GM04504 (cell line): ENCODE measurements at regions not wholly inside any gene's neighbourhood (a gene's known extent, or its start where the extent isn't known, plus 50 kb on each side); places are given as distances from the start of the nearest gene placed in this dataset.

ENCODE experiments used
- DNase-seq: peaks from one replicate; pipeline ENCODE4 v3.0.0-alpha.2; 2012; ENCODE audit warnings: low read depth

DNA sequence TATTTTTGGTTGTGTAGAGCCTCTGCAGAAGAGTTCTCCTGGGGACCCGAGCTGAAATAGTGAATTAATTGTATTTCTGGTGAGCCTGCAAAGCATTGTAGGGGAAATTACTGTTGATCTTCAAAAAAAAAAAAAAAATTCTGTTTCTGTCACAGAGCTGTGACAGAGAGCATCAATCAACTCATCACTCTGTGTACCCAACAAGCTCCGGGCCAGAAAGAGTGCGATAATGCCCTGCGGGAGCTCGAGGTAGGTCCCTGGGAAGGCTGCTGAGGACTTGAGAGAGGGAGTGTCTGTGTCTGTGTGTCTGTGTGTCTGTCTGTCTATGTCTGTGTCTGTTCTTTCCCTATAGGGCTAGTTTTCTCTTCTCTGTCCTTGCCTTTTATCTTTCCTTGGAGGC lies 294.4 kb upstream of the TPM1 start:
- no peak for DNase-seq

DNA sequence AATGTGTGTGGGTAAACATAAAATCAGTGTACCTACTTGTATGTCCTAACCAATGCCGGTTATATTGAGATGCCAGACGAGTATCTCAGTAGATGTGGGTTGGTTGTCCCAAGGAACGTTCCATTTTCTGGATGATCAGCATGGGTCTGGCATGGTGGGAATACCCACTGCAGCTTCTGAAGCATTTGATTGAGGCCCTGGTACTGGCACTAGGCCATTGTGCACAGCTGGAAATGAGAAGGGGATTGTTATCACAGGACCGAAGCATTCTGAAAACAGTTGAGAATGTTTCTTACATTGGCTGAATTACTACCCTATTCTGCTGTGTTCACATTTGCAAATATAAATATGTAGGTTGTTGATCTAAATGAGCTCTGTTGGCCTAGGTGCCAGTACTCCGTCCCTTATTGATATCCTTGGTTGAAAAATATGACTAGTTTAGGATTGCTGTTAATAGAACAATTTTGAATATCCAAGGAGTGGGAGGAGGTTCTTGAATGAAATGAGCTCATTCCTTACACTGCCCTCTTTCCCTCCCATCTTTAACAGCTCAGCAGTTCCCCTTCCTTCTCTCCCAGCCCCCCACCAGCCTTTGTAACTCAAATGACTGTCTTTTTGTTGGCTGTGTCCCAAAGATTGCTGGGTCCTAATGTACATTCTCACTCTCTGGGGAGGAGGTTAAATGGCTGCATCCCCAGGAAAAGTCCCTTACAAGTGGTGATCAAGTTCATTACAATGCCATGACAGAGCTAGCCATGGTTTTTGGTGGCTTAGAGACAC lies 293.3 kb upstream of the TPM1 start:
- DNase-seq: no peak

DNA sequence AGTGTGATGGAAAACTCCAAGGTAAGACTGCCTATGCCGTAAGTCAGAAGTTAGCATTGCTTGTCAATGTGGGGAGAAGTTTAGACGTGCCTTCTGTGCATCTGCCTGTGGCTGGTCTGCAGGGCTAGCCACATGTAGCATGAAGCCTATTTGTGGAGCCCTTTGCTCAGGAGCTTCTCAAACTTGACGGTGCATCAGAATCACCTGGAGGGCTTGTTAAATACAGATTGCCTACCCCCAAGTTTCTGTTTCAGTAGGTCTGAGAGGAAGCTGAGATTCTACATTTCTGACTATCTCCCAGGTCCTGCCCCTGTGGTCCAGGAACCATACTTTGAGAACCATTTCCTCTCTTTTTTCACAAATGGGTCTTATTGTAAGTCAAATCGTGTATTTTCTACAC lies 292.1 kb upstream of the TPM1 start:
- no peak for DNase-seq

DNA sequence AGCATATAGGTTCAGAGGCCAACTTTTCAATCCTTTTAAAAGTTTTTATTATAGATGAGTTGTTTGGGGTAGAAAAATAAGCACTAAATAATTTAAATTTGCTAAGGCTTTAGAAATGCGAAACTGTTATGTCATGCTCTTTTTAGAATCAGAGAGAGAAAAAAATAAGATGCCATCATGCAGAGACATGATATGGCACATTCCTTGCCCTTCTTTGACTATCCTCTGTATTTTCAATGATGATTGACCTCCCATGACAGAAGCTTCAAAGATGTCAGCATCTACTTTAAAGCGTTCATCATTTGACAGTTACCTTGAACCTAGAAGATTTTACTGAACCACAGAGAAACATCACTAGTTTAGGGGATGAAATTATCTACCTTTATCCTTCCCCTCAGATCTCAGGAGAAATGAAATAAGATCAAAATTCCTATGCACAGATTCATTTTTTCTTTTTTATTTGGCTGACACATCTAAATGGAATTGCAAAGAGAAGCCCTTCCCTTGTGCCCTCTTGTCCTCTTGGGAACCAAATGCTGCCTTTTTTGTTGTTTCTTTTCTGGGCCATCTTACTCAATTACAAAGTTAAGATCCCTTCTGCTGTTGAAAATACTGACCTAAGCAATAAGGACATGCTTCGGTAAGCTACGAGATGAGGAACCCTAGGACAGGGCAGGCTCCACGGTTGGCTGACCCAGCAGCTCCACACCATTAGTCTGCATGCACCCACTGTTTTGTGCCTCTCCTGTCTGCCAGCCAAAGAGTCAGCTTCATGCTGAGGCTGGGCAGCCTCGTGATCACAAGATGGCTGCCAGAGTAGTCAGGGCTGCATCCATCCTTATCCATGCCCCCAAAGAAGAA lies 289.7 kb upstream of the TPM1 start:
- DNase-seq: no peak

DNA sequence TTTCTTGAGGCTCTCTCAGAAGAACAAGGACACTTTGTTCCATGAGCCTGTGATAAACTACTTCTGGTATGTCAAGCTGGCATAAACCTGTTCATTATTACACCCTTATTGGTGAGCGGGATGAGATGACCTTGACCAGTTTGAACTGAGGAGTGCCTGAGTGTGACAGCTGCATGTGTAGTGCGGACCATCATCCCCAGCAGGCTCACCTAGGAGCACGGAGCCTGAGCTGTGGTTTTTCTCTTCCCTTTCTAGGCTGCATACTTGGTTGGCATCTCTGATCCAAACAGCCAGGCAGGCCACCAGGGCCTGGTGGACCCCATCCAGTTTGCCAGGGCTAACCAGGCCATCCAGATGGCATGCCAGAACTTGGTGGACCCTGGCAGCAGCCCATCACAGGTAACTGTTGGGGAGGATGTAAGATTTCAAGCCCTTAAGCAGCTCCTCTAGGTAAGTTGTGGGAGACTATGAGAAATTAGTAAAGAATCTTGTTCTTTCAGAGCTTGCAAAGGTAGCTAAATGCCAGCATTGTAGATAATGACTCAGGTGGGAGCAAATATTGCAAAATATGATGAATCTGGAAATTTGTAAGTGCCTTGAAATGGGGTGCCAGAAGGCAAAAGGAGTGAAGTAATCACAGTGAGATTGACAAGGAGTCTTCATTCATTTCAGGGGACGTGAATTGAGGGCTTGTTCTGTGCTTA lies 288.9 kb upstream of the TPM1 start:
- no peak for DNase-seq

DNA sequence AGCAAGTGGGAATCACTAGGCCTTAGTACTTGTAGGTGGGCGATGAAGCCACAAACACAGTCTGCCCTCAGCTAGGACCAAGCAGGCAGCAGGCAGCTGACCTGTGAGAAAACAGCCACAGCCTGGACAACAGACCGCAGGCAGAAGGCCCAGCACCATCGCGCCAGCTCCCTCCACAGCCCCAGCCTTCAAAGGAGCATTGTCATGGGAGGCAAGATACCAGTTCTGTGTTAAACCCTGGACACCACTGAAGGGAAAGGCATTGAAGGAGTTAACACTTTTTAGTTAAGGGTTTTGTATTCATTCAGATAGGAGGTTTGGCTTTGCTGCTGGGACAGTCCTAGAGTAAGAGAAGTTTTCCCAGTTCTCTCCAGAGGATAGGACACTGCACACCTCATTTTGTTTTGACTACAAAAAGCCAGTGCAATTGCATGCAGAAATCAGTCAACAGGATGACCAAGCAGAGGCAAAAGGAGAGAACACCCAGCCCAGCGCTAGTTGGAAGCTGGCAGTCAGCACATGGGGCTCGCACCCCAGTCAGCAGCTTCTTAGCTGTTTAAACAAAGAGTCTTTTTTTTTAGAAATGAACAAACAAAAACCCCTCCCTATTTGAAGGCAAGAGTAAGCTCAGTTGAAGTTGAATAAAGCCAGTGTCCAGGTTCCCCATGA lies 286.1 kb upstream of the TPM1 start:
- no peak for DNase-seq

DNA sequence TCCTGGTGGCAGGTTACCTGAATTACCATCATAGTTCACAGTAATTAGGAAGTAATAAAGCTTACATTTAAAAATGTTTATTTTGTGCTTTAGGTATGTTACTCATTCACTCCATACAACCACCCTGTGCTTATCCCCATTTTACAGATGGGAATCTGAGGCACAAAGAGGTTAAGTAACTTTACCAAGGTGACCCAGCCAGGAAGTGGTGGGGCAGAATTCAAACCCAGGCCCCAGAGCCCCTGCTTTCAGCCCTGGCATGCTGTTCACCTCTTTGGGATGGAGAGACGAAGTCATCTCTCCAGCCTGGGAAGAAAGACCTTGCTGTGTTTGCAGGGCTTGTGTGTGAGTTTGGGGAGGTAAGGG lies 285.6 kb upstream of the TPM1 start:
- no peak for DNase-seq

DNA sequence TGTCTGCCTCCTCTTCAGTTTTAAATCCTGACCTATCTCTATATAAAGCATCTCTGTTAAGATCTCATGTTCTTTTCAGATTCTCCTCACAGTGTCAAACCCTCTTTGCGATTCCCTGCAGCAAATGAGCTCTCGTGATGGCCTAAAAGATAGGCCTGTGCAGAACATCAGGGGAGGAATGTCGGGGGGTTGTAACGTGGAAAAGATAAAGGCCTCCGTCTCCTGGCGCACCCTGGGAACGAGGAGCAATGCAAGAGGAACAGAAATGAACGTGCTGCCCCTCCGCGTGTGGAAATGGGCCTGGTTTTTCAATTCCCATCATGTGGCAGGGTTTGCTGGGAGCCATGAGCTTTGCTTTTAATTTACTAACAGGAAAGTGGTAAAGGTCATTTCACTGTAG lies 285.0 kb upstream of the TPM1 start:
- DNase-seq: no peak

DNA sequence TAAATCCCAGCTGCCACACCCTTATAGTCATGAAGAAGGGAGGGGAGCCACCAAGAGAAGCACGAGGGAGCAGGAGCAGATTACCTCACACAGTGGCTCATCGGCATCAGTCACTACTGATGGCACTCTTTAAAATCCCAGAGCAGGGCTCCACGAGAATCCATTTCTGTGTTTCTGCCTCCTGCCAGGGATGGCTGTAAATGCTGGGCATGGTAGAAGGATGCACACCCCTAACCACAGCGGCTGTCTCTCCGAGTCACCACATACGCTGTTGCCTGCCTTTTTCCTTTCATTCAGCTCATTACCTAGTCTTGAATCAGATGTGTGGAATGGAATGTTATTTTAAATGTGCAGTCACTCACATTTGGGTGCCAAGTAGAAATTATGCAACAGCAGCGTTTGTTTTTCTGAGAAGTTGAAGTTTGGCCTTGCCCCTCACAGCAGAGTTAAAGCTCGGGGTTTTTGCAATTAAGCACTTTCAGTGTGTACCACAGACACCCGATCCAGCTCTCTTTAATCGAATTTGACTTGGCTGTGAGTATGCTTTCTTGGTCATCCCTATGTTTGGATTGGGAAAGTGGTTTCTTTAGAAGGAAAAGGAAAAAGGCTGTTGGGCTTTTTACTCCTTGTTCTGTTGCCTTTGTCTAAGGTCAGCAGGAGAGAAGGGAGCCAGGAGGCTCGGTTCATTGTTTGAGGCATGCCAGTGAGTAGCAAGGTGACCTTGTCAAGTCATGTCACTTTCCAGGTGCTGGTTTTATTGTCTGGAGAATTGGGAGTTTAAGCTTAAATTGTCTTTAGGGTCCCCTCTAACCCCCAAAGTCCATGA lies 284.2 kb upstream of the TPM1 start:
- peak; percentile 87 for DNase-seq

DNA sequence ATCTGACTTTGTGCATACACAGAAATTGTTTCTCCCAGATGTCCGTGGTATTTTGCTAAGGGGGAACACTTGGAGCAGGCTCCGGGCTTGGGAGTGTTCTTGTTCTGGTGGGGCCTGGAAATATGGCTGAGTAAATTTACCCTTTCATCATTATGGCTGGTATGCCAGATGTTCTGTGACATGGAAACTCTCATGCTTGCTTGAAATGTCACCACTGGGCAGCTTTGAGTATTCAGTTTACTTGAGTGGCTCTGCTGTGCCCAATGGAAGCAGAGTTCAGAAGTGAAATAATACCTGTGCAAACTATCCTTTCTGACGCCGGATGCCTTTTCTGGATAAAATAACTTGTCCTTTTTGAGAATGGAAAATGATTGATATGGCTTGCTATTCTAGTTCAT lies 283.6 kb upstream of the TPM1 start:
- no peak for DNase-seq

DNA sequence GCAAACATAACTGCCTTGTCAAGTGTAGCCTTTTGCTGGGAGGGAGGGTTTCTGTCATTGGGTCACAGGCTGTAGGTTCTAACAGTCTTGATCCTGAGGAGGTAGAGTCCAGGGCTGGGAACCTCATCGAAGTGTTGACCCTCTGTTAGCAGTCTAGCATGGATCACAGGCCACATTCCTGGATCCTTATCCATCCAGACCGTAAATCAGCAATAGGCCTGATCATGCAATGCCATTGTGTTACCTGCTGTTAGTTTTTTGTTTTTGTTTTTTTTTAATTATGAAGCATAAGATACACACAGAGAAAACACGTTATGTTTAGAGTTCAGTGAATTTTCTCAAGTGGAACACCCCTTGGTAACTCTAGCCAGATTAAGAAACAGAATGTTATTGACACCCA lies 282.0 kb upstream of the TPM1 start:
- no peak for DNase-seq

DNA sequence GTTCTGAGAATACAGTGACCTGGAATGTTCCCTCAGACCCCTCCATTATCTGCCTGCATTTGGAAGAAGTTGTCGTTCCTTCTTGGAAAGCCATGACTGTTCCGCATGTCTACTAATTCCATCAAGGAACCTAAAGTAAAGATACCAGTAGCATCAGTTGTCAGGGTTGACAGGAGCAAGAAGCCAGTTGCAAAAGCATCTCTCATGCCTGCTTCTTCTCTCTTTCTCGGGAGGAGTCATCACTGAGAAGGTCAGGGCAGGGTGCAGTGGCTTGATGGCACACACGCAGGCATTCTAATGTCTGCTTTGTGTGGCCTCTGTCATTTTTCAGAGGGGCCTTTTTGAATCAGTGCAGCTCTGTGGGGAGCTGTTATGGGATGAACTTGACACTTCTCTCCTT lies 276.6 kb upstream of the TPM1 start:
- no peak for DNase-seq

DNA sequence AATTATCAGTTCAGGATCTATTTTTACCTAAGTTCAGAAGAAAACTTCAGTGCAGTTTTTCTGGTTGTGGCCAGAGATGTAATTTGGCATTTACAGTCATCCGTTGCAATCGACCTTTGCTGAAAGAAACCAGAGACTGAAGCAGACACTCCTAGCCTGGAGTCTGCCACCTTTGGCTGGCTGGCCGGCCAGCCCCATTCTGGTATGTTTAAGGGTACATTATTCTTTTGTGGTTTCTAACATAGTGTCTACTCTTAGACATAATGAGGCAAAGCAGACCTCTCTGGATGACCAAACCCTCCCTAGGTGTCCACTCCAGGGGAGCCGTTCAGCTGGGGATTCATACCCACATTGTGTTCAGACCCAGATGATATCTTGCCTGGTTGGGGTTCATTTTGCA lies 275.9 kb upstream of the TPM1 start:
- no peak for DNase-seq

DNA sequence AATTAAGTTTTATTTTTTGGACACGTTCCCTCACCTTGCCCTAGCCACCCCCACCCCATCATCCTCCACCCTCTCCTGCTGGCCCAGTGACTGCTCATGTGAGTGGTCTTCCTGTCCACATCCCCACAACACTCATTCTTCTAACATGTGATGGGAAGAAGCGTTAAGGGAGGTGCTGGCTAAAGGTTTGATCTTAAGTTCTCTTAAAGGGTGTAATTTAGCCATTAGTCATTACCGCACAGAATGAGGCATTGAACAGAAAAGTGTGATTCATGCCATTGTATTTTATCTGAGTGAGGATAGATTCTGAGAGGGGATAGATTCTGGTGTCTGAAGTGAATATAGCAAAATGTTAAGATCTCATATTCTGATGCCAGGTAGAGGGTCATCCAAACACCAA lies 272.9 kb upstream of the TPM1 start:
- peak; percentile 59 for DNase-seq

DNA sequence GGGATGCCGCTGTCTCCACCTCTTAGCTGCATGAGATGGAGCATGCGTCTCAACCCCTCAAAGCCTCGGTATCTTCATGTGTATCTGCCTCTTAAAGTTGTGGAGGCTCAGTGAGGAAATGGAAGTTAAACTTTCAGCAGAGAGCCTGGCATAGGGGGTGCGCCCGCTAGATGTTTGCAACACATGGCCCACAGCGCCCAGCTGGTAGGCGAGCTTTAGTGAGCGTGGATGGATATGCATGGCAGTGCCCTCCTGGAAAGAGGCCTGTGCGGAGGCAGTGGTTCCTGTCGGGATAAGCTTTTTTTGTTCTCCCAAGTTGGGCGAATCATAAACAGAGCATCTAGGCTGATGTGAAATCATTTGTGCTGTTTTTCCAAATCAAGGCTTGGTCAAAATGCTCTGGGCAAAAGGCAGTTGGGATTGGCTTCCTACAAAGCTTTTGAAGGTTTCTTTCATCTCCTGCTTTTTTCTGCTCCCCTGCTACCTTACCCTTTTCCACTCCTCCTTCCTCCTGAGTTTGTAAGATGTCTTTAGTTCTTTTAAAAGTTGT lies 272.4 kb upstream of the TPM1 start:
- no peak for DNase-seq

DNA sequence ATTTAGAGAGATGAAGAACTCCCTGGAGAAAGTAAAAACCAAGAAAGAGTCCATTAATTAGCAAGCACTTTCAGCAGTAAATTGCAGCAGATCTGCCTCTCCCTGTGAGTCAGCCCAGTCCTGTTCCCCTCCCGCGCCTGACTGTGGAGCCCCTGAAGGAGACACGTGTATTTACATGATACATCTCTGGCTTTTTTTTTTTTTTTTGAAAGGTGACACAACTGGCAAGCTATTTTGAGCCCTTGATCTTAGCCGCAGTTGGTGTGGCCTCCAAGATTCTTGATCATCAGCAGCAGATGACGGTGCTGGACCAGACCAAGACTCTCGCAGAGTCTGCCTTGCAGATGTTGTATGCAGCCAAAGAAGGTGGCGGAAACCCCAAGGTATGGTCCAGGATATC lies 271.8 kb upstream of the TPM1 start:
- peak; percentile 86 for DNase-seq

DNA sequence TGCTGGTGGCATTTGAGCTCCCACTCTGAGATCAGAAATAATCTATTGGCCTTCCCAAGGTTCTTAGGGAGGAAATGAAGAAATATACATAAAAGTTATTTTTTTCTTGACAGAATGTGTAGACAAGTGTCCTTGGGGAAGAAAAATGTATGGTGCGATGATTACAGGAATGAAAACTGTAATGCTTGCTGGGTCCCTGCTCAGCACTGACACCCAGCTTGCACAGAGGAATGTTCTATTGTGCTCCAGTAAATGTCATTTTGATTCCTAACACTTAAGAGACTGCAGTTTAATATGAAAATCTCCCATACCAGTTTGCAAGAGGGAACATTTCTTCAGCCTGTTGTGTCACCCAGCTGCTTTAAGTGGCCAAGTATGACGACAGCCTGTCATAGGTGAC lies 271.3 kb upstream of the TPM1 start:
- no peak for DNase-seq

DNA sequence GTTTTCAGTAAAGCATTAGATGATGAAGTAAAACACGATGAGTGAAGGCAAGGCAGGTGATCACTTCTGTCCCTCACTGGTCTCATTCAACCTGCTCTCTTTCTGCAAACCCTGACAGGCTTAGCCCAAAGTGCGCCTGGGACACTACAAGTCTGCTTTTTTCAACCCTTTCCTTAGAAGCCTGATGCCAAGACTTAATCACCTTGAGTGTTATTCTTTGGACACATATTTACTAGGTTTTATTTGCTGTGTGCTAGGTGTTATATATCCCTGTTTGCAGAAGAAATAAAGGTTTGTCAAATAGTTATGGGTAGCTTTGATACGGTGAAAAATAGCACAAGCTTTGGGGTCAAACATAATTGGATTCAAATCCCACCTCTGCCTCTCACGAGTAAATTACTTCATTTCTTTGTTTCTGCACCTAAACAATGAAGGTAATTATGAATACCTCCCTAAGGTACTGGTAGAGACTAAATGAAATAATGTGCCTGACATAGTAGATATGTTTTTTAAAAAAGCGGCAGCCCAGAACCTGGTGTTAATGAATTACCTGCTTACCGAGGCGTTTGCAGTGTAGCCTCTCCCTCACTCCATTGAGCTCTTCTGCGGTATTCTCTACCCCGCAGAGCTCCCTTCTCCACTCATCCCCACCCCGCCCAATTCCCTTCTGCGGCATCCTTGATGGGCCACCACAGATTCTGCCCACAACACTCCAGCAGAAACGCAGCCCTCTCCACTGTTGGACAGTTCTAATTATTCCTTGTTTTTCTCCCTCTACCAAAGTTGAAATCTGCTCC lies 269.0 kb upstream of the TPM1 start:
- no peak for DNase-seq

DNA sequence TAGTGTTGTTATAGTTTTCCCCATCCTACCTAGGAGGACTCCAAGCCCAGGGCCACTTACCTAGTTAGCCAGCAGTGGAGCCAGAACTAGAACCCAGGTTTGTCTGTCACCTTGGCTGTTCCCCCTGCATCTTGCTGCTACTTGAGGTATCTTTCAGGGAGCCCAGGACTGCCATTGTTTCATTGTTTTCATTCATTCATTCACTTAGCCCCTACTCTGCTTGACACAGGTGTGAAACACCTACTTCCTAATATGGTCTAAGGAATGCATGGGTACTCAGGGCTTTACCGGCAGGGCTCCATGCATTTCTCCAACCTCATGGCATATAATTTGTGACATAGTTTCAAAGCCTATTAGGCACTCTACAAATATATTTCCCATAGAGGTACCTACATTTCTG lies 266.6 kb upstream of the TPM1 start:
- no peak for DNase-seq

DNA sequence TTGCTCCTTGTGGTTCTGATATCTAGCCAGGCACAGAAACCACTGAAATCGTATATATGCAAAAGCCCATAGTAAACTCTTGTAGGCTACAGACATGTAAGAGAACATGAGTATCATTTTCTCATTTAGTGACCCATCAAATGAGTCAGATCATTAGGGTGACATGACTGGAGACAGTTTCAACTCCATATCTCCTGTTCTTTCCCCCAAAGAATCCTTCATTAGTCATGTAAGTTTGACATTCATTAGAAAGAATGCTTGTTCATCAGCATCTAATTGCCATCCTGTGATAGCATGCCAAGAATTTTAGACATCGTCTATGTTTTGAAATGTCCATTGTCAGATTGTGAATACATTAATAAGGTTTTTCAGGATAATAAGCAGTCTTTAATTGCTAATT lies 264.9 kb upstream of the TPM1 start:
- DNase-seq: no peak
